Small intestine (tissue), 7 donors: ENCODE measurements at regions not wholly inside any gene's neighbourhood (a gene's known extent, or its start where the extent isn't known, plus 50 kb on each side); places are given as distances from the start of the nearest gene placed in this dataset.

Source experiments
- DNase-seq, 2 donors: peaks; one replicate each; pipeline versions ENCODE4 v3.0.0 to v3.0.0-alpha.2; 2013
- FAIRE-seq: peaks from 2 replicates; lab custom pipeline; 2012; peaks lifted over from hg19 to GRCh38; lab: Jason Lieb, UNC
- H3K27ac ChIP-seq, 3 donors: one replicate each; pipeline ENCODE4 v1.5.1; 2013; ENCODE audit warnings: low read length in 2 of 3, mild to moderate bottlenecking in 2 of 3, control low read depth in 1 of 3, inconsistent platforms in 1 of 3, low read depth in 1 of 3, moderate library complexity in 1 of 3
- H3K27me3 ChIP-seq, 3 donors: one replicate each; pipeline ENCODE4 v1.6.1; 2013; ENCODE audit warnings: low read length in 3 of 3, inconsistent platforms in 1 of 3; ENCODE audit not compliant: control insufficient read depth in 3 of 3, insufficient read depth in 3 of 3
- H3K36me3 ChIP-seq, 3 donors: one replicate each; pipeline ENCODE4 v1.6.1; 2013; ENCODE audit warnings: low read length in 3 of 3, inconsistent platforms in 1 of 3, low read depth in 1 of 3, mild to moderate bottlenecking in 1 of 3, moderate library complexity in 1 of 3; ENCODE audit not compliant: control insufficient read depth in 3 of 3, insufficient read depth in 2 of 3
- H3K4me1 ChIP-seq, 3 donors: one replicate each; pipeline ENCODE4 v1.6.1; 2013; ENCODE audit warnings: low read length in 2 of 3, inconsistent platforms in 1 of 3, low read depth in 1 of 3, mild to moderate bottlenecking in 1 of 3, moderate library complexity in 1 of 3; ENCODE audit not compliant: control insufficient read depth in 3 of 3, insufficient read depth in 2 of 3
- H3K4me3 ChIP-seq, 3 donors: one replicate each; pipeline ENCODE4 v1.5.1; 2013; ENCODE audit warnings: low read length in 3 of 3, control low read depth in 1 of 3, inconsistent platforms in 1 of 3, low read depth in 1 of 3, mild to moderate bottlenecking in 1 of 3, moderate library complexity in 1 of 3
- H3K9me3 ChIP-seq, 2 donors: one replicate each; pipeline ENCODE4 v1.6.1; 2013; ENCODE audit warnings: low read depth in 1 of 2, low read length in 1 of 2; ENCODE audit not compliant: control insufficient read depth in 2 of 2, insufficient read depth in 1 of 2
- WGBS, 3 donors: extraction: QIAGEN DNeasy Blood & Tissue Kit; methylation state at CpG; one replicate each; pipeline ENCODE4 v1.1.7; 2013; 5-methylcytosine and 5-hydroxymethylcytosine counted together
- donor health status: healthy with polysubstance abuse.
- donor health status: control.
- donor health status: control.
- donor health status: Bipolar disorder and iron deficiency.
- donor health status: healthy.

DNA sequence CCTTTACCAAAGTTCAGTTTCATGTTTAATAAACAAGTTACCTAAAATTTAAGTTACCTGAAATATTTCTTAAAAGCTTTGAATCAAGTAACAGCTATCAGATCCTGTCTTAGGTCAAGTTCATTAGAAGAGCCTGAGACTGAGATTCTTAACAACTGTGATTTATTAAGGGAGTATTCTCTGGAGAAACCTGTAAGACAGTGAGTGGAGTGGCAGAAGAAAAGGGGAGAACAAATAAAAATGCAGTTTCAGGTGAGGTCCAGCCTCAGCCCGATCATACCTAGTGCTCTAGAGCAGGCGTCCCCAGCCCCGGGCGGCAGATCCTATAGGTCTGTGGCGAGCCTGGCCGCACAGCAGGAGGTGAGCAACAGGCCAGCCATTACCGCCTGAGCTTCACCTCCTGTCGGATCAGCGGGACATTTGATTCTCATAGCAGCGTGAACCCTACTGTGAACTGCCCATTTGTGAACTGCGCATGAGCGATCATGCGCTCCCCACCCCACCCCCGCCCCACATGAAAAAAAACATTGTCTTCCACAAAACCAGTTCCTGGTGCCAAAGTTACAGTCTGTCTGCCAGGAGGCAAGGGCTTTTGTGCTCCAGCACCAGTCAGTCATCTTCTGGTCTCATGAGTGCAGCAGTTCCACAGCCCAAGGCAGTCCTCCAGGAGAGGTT, 59.2 kb upstream of the ADGRB3 start:
- no peak overlapping the region for H3K27ac ChIP-seq
- H3K36me3 ChIP-seq = no peaks in the 10 kb centered on the region
- DNase-seq = peak in 1 of 2 donors; percentile 3
- 16 to 33% (median 29%) methylated on average over 14 of the region's 14 CpGs for WGBS, 3 donors
- H3K27me3 ChIP-seq = no peaks in the 10 kb centered on the region
- no peak for FAIRE-seq
- H3K4me3 ChIP-seq = peak overlapping the region in 1 of 3 donors; percentile 3
- no peaks in the 10 kb centered on the region for H3K4me1 ChIP-seq
- peaks cover 0 to 7% of the 10 kb centered on the region in 2 donors for H3K9me3 ChIP-seq

DNA sequence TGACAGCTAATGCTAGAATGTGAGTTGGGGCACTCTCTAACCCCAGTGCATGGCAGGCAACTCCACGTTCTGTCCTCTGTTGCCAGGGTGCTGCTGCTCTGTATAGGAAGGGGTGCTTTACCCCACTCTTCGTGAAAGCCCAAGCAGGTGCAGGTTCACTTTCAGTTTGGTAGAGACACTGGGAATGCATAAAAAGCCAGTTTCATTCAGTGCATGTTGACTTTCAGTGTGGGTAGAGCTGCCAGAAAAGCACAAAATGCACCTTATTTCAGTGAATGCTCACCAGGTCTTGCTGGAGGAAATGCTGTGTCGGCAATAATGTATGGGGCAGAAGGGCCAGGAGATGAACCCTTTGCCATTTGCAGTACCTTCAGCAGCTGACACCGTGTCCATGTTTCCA, 62.1 kb upstream of the ADGRB3 start:
- H3K4me3 ChIP-seq = no peak overlapping the region

DNA sequence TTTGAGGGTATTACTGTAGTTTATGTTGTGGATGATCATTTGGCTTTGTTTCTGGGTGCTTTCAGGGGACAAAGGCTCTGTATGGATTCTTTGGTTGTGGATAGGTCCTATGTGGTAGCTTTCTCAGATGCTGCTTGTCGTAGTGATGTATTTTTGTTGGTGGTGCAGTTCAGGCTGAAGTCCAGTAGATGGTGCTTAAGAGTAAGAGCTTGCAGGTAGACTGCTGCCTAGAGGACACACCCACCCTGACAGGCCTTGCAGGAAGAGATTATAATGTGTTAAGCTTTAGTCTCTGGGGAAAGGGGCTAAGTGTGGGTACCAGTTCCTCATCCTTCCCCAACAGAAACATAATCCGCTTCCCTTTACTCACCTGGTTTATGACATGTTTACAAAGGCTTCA, 62.6 kb upstream of the ADGRB3 start:
- H3K36me3 ChIP-seq = no peaks in the 10 kb centered on the region
- WGBS, 3 donors = 64 to 69% (median 66%) methylated on average over 2 of the region's 2 CpGs
- H3K4me1 ChIP-seq = no peaks in the 10 kb centered on the region
- H3K4me3 ChIP-seq = no peak overlapping the region
- no peaks in the 10 kb centered on the region for H3K27me3 ChIP-seq
- H3K9me3 ChIP-seq = peaks cover 0 to 7% of the 10 kb centered on the region in 2 donors
- H3K27ac ChIP-seq = no peak overlapping the region
- DNase-seq (peak; percentile 0 to 2), FAIRE-seq (no peak)

More for the DNA sequence above, 62.1 kb upstream of the ADGRB3 start:
- no peaks in the 10 kb centered on the region for H3K27me3 ChIP-seq
- WGBS, 3 donors = 76 to 81% (median 79%) methylated on average over 4 of the region's 4 CpGs
- H3K9me3 ChIP-seq = peaks cover 0 to 7% of the 10 kb centered on the region in 2 donors
- H3K27ac ChIP-seq = no peak overlapping the region
- H3K36me3 ChIP-seq = no peaks in the 10 kb centered on the region
- no peak for FAIRE-seq
- no peak for DNase-seq
- no peaks in the 10 kb centered on the region for H3K4me1 ChIP-seq

DNA sequence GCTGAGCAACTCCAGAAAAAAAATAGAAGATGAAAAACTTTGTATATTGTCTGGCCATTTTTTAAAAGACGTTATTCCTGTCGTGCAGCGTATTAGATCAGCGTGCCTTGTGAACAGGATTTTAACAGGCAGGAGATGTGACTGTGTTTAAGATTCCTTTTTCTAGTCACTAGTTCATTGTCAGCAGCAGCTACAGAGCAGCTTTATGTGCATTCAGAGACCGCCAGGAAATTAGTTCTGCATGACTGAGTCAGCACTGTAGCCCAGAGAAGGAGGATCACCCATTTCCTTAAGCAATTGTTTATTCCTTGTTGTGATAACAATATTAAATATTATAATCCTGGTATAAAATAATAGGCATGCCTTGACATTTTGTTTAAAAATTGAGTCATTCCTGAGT, 75.4 kb upstream of the ADGRB3 start:
- 53 to 76% (median 74%) methylated on average over 5 of the region's 5 CpGs for WGBS, 3 donors
- Histone ChIP-seq H3K4me1 (no peaks in the 10 kb centered on the region), H3K27me3 (no peaks in the 10 kb centered on the region), H3K27ac (no peak overlapping the region), H3K4me3 (no peak overlapping the region), H3K9me3 (no peaks in the 10 kb centered on the region), H3K36me3 (no peaks in the 10 kb centered on the region)
- FAIRE-seq (no peak), DNase-seq (no peak)

DNA sequence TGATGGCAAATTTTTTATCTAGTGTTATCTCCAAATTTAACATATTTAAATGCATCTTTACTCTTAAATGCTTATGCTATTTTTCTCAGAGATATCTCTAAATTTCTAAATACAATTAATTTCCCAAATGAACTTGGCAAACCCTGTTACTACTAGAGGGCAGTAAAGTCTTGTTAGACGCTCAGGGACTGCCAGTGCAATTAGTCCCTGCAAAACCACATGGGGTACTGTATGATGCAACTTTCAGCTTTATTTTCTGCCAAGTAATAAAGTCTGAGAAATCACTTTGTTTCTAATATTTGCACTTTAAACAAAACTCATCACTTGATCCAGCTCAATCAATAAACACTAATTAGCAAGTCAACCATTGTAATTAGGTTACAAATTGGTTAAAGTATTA, 76.0 kb upstream of the ADGRB3 start:
- Histone ChIP-seq H3K27me3 (no peaks in the 10 kb centered on the region), H3K9me3 (no peaks in the 10 kb centered on the region), H3K36me3 (no peaks in the 10 kb centered on the region), H3K27ac (no peak overlapping the region), H3K4me3 (no peak overlapping the region), H3K4me1 (no peaks in the 10 kb centered on the region)
- WGBS, 3 donors = 11 to 28% (median 15%) methylated on average over 1 of the region's 1 CpG
- DNase-seq (no peak), FAIRE-seq (no peak)

DNA sequence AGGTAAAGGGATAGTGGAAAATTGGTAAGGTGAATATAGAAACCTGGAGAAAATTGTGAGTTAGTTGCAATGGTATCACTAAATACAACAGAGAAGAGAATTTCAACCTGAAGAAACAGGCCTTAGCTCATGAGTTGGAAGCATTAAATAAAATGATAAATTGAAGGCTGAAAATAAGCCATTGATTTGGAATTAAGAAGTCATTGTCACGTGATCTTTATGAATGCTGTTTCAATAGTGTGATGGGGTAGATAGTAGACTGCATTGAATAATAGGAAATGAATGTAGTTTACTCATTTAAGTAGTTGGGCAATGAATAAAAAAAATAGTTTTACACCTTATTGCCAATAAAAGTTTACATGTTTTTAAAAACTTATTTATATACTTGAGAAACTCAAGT, 88.5 kb upstream of the ADGRB3 start:
- H3K4me1 ChIP-seq = no peaks in the 10 kb centered on the region
- 37 to 67% (median 41%) methylated on average over 1 of the region's 1 CpG for WGBS, 3 donors
- DNase-seq (no peak), FAIRE-seq (no peak)
- H3K9me3 ChIP-seq = peaks cover 0 to 7% of the 10 kb centered on the region in 2 donors
- no peak overlapping the region for H3K27ac ChIP-seq
- H3K4me3 ChIP-seq = no peak overlapping the region
- no peaks in the 10 kb centered on the region for H3K36me3 ChIP-seq
- no peaks in the 10 kb centered on the region for H3K27me3 ChIP-seq

DNA sequence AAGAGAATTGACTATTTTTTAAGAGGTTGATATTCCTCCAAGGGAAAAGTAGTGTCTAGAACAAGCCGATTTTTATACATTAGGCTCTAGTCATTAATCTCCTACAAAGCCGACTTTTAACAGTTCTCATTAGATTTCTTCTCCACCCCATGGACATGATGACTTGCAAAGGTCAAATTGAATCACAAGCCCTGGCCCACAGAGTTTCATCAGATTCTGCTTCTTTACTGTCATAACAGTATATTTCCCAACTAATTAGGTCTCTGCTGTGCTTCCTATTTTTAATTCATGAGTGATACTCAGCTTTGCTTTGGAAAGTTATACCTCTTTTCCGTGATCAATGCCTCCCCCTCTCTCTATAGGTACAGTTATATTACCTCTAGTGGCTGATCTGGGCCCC, 90.6 kb upstream of the ADGRB3 start:
- FAIRE-seq (no peak), DNase-seq (no peak)
- H3K27ac ChIP-seq = no peak overlapping the region
- WGBS, 3 donors = 56 to 80% (median 66%) methylated on average over 3 of the region's 3 CpGs
- no peak overlapping the region for H3K4me3 ChIP-seq
- no peaks in the 10 kb centered on the region for H3K36me3 ChIP-seq
- H3K4me1 ChIP-seq = no peaks in the 10 kb centered on the region
- H3K9me3 ChIP-seq = peaks cover 0 to 7% of the 10 kb centered on the region in 2 donors
- H3K27me3 ChIP-seq = no peaks in the 10 kb centered on the region

DNA sequence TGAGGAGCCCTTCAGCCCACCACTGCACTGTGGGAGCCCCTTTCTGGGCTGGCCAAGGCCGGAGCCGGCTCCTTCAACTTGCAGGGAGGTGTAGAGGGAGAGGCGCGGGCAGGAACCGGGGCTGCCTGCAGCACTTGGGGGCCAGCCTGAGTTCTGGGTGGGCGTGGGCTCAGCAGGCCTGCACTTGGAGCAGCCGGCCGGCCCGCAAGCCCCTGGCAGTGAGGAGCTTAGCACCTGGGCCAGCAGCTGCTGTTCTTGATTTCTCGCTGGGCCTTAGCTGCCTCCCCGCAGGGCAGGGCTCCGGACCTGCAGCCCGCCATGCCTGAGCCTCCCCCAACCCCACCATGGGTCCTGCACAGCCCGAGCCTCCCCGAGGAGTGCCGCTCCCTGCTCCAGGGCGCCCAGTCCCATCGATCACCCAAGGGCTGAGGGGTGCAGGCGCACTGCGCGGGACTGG, 101.7 kb upstream of the ADGRB3 start:
- Histone ChIP-seq H3K27ac (no peak overlapping the region), H3K4me1 (no peaks in the 10 kb centered on the region), H3K9me3 (peaks cover 0 to 6% of the 10 kb centered on the region in 2 donors), H3K4me3 (no peak overlapping the region), H3K27me3 (no peaks in the 10 kb centered on the region), H3K36me3 (no peaks in the 10 kb centered on the region)
- 87 to 89% (median 88%) methylated on average over 17 to 21 of the region's 21 CpGs for WGBS, 3 donors
- DNase-seq = no peak
- FAIRE-seq = no peak

DNA sequence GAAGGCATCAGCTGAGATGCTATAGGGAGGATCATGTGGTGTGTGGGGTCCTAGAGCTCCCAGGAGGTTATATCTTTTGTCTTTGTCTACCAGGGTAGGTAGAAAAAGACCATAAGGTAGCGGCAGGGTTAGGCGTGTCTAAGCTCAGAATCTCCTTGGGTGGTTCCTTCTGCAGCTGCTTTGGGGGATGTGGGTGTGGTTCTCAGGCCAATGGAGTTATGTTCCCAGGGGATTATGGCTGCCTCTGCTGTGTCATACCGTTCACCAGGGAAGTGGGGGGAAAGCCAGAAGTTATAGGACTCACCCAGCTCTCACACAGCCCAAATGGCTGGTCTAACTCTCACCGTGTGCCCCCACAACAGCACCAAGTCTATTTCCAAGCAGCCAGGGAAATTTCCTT, 107.4 kb upstream of the ADGRB3 start:
- WGBS, 3 donors = 74 to 82% (median 77%) methylated on average over 4 of the region's 4 CpGs
- Histone ChIP-seq H3K27ac (no peak overlapping the region), H3K9me3 (peaks cover 0 to 13% of the 10 kb centered on the region in 2 donors), H3K27me3 (no peaks in the 10 kb centered on the region), H3K36me3 (no peaks in the 10 kb centered on the region), H3K4me1 (no peaks in the 10 kb centered on the region), H3K4me3 (no peak overlapping the region)
- FAIRE-seq = no peak
- DNase-seq = no peak
